ENCODE measurements at regions not wholly inside any gene's neighbourhood (a gene's known extent, or its start where the extent isn't known, plus 50 kb on each side); places are given as distances from the start of the nearest gene placed in this dataset.

GRCh38 chr2:105611333-105611637, 133.4 kb upstream of the NCK2 start:
- no peak for DNase-seq (ENCODE audit: low spot score)
- no peaks in the 10 kb centered on the region for H3K36me3 ChIP-seq
- no peak for TF ChIP-seq CTCF (IDR thresholded peaks at IDR 0.05)
- TF ChIP-seq POLR2A (IDR thresholded peaks at IDR 0.05): no peak
- no peak for TF ChIP-seq POLR2AphosphoS5 (IDR thresholded peaks at IDR 0.05)
- no peaks in the 10 kb centered on the region for H3K4me1 ChIP-seq (replicated peaks)
- H3K27me3 ChIP-seq (replicated peaks; ENCODE audit: insufficient read depth): no peaks in the 10 kb centered on the region
- no peak overlapping the region for H3K27ac ChIP-seq
- no peaks in the 10 kb centered on the region for H3K9me3 ChIP-seq
- H3K4me3 ChIP-seq: no peak overlapping the region
- intact Hi-C loops (cut with DNase I): no loop called here
- 60% methylated on average over 2 of the region's 2 CpGs for WGBS

- intact Hi-C loops (cut with DNase I): no loop called here
- no peaks in the 10 kb centered on the region for H3K27me3 ChIP-seq (replicated peaks; ENCODE audit: insufficient read depth)
- no peak overlapping the region for H3K4me3 ChIP-seq
- H3K4me1 ChIP-seq (replicated peaks): no peaks in the 10 kb centered on the region
- no peaks in the 10 kb centered on the region for H3K36me3 ChIP-seq
- TF ChIP-seq POLR2A (IDR thresholded peaks at IDR 0.05): no peak
- no peak for TF ChIP-seq POLR2AphosphoS5 (IDR thresholded peaks at IDR 0.05)
- no peak for TF ChIP-seq CTCF (IDR thresholded peaks at IDR 0.05)
- H3K9me3 ChIP-seq: no peaks in the 10 kb centered on the region
- WGBS: 79% methylated on average over 16 of the region's 16 CpGs
- DNase-seq (ENCODE audit: low spot score): no peak
- no peak overlapping the region for H3K27ac ChIP-seq
Observed at GRCh38 chr2:105610576-105611332, 134.0 kb upstream of the NCK2 start.

- H3K4me1 ChIP-seq (replicated peaks): no peaks in the 10 kb centered on the region
- no peak overlapping the region for H3K27ac ChIP-seq
- TF ChIP-seq POLR2A (IDR thresholded peaks at IDR 0.05) (no peak), POLR2AphosphoS5 (IDR thresholded peaks at IDR 0.05) (no peak), CTCF (IDR thresholded peaks at IDR 0.05) (no peak)
- no peaks in the 10 kb centered on the region for H3K36me3 ChIP-seq
- H3K4me3 ChIP-seq: no peak overlapping the region
- WGBS: 91% methylated on average over 13 of the region's 13 CpGs
- DNase-seq (ENCODE audit: low spot score): no peak
- H3K27me3 ChIP-seq (replicated peaks; ENCODE audit: insufficient read depth): no peaks in the 10 kb centered on the region
- intact Hi-C loops (cut with DNase I): no loop called here
- no peaks in the 10 kb centered on the region for H3K9me3 ChIP-seq
Observed at GRCh38 chr2:105609746-105610402, 134.8 kb upstream of the NCK2 start.

GRCh38 chr2:105607920-105608504, 136.7 kb upstream of the NCK2 start:
- Histone ChIP-seq H3K4me1 (replicated peaks) (no peaks in the 10 kb centered on the region), H3K4me3 (no peak overlapping the region), H3K27ac (no peak overlapping the region), H3K9me3 (no peaks in the 10 kb centered on the region), H3K36me3 (no peaks in the 10 kb centered on the region), H3K27me3 (replicated peaks; ENCODE audit: insufficient read depth) (no peaks in the 10 kb centered on the region)
- TF ChIP-seq CTCF (IDR thresholded peaks at IDR 0.05): no peak
- TF ChIP-seq POLR2AphosphoS5 (IDR thresholded peaks at IDR 0.05): no peak
- no peak for TF ChIP-seq POLR2A (IDR thresholded peaks at IDR 0.05)
- intact Hi-C loops (cut with DNase I): no loop called here
- DNase-seq (ENCODE audit: low spot score): no peak
- WGBS: 79% methylated on average over 4 of the region's 4 CpGs
